ENCODE measurements at regions not wholly inside any gene's neighbourhood (a gene's known extent, or its start where the extent isn't known, plus 50 kb on each side); places are given as distances from the start of the nearest gene placed in this dataset.

DNA sequence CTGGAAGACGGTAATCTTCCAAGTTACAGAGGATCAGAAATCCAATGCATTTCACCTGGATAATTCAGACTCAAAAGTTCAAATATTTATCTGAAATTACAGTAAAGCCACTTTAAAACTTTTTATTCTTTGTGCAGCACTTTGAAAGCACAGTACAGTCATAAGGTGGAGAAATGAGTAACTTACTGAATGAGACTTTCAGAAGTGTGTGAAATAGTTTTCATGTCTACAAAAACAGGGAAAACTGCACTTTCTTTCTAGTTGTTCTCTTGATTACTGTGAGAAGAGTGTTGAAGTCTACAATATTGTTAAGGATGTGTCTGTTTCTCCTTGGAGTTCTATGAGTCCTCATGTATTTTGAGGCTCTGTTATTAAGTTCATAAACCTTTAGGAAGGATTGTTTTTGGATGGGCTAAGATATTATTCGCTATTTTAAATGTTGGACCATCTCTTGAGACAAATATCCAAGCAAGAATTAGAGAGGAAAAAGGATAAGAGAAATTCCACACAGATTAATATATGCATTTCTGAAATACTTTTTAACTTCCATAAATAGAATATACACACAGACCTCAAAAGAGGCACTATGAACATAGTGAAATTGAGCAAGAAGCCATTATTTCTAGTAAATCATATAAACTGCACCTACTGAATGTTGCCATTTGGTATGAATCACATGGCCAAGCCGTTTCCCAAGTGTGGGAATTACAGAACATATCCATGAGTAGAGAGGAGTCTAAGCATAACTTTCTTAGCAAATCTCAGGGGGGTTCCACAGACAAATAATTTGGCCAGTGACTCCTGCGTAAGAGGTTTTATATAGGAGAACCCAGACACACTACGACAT lies 83.6 kb upstream of the PLEKHM1 start:
- TF ChIP-seq POLR2AphosphoS5 (IDR thresholded peaks at IDR 0.05; ENCODE audit: low read depth, low read length) (no peak), TAF1 (IDR thresholded peaks at IDR 0.05; ENCODE audit: borderline replicate concordance, insufficient read depth, low read length) (no peak), SIN3A (IDR thresholded peaks at IDR 0.05; ENCODE audit: borderline replicate concordance, insufficient read depth, low read length) (no peak), FOXP2 (optimal IDR thresholded peaks at IDR 0.05; ENCODE audit: borderline replicate concordance, extremely low read depth, extremely low read length, insufficient read depth) (no peak), REST (IDR thresholded peaks at IDR 0.05; ENCODE audit: insufficient read depth in 1 of 2, low read depth in 2 of 2, low read length in 2 of 2) (no peak)

- TF ChIP-seq TAF1 (IDR thresholded peaks at IDR 0.05; ENCODE audit: borderline replicate concordance, insufficient read depth, low read length) (no peak), REST (IDR thresholded peaks at IDR 0.05; ENCODE audit: insufficient read depth in 1 of 2, low read depth in 2 of 2, low read length in 2 of 2) (no peak), FOXP2 (optimal IDR thresholded peaks at IDR 0.05; ENCODE audit: borderline replicate concordance, extremely low read depth, extremely low read length, insufficient read depth) (no peak), POLR2AphosphoS5 (IDR thresholded peaks at IDR 0.05; ENCODE audit: low read depth, low read length) (no peak), SIN3A (IDR thresholded peaks at IDR 0.05; ENCODE audit: borderline replicate concordance, insufficient read depth, low read length) (no peak)
Observed at GRCh38 chr17:45575126-45575885, 84.8 kb upstream of the PLEKHM1 start.

DNA sequence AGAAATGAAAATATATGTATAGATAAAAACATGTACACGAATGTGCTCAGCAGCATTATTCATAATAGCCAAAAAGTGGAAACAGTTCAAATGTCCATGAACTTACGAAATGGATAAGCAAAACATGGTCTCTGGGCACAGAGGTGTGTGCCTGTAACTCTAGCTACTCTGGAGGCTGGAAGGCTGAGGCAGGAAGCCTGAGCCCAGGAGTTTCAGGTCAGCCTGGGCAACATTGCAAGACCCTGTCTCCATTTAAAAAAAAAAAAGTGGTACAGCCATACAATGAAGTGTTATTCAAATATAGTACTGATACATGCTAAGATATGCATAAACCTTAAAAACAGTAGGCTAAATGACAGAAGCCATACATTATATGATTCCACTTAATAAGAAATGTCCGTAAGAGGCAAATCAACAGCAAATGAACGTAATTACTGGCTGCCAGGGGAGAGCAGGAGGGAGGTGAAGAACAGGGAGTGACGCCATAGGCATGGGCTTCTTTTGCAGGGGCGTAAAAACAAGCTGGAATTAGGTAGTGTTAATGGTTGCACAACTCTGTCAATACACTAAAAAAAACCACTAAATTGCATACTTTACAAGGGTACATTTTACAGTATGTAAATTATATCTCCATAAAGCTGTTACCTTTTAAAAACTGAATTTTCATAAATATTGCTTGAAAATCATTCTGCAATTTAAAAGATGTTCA lies 87.2 kb upstream of the PLEKHM1 start:
- no peak for TF ChIP-seq REST (IDR thresholded peaks at IDR 0.05; ENCODE audit: insufficient read depth in 1 of 2, low read depth in 2 of 2, low read length in 2 of 2)
- no peak for TF ChIP-seq SIN3A (IDR thresholded peaks at IDR 0.05; ENCODE audit: borderline replicate concordance, insufficient read depth, low read length)
- no peak for TF ChIP-seq POLR2AphosphoS5 (IDR thresholded peaks at IDR 0.05; ENCODE audit: low read depth, low read length)
- no peak for TF ChIP-seq FOXP2 (optimal IDR thresholded peaks at IDR 0.05; ENCODE audit: borderline replicate concordance, extremely low read depth, extremely low read length, insufficient read depth)
- no peak for TF ChIP-seq TAF1 (IDR thresholded peaks at IDR 0.05; ENCODE audit: borderline replicate concordance, insufficient read depth, low read length)

DNA sequence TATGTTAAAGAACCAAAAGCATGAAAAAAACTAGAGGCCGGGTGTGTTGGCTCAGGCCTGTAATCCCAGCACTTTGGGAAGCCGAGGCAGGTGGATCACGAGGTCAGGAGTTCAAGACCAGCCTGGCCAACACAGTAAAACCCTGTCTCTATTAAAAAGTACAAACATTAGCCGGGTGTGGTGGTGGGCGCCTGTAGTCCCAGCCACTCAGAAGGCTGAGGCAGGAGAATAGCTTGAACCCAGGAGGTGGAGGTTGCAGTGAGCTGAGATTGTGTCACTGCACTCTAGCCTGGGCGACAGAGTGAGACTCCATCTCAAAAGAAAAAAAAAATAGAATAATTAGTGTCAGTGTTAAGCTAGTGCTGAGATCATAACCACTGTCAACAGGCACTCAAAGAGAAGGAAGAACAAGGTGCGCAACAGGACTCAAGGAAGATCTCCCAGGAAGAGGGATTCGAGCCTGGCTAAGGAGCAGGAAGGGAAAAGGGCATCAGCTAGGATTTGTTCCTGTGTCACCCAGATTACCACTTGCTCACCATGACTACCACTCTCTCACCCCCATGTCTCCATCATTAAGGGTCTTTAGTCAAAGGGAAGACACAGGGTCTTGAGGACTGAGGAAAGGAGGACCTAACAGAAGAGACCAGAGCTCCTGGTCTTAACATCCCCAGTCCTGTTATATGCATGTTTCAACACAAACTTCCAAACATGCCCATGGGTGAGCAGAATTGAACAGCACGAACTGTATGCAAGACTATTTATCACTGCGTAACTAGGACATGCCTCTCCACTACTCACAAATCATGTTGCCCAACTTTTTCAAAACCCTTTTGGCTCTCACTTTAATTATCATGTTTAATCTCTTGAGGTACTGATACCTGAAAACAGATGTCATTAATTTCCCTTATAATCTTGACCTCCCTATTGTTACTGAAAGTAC lies 88.3 kb upstream of the PLEKHM1 start:
- no peak for TF ChIP-seq REST (IDR thresholded peaks at IDR 0.05; ENCODE audit: insufficient read depth in 1 of 2, low read depth in 2 of 2, low read length in 2 of 2)
- TF ChIP-seq POLR2AphosphoS5 (IDR thresholded peaks at IDR 0.05; ENCODE audit: low read depth, low read length) = no peak
- no peak for TF ChIP-seq TAF1 (IDR thresholded peaks at IDR 0.05; ENCODE audit: borderline replicate concordance, insufficient read depth, low read length)
- no peak for TF ChIP-seq SIN3A (IDR thresholded peaks at IDR 0.05; ENCODE audit: borderline replicate concordance, insufficient read depth, low read length)
- TF ChIP-seq FOXP2 (optimal IDR thresholded peaks at IDR 0.05; ENCODE audit: borderline replicate concordance, extremely low read depth, extremely low read length, insufficient read depth) = no peak

Measured in PFSK-1 (cell line).